HL-60 (cell line): ENCODE measurements at regions not wholly inside any gene's neighbourhood (a gene's known extent, or its start where the extent isn't known, plus 50 kb on each side); places are given as distances from the start of the nearest gene placed in this dataset.

Source experiments
- DNase-seq, 2 experiments: peaks; one replicate each; pipeline ENCODE4 v3.0.0-alpha.2; 2010 to 2020; ENCODE audit warnings: low read depth in 1 of 2, low spot score in 1 of 2
- H3K27ac ChIP-seq: fragments of 250-450 bp; sonication (Bioruptor Pico); replicated peaks from 2 replicates; pipeline ENCODE4 v1.5.1; 2020; ENCODE audit warnings: mild to moderate bottlenecking, moderate library complexity
- H3K27me3 ChIP-seq: fragments of 250-450 bp; sonication (Bioruptor Pico); 2 replicates; pipeline ENCODE4 v1.5.1; 2021; ENCODE audit warnings: mild to moderate bottlenecking, moderate library complexity; ENCODE audit not compliant: insufficient read depth, poor library complexity, severe bottlenecking
- H3K4me3 ChIP-seq: replicated peaks from 2 replicates; pipeline ENCODE4 v1.5.1; 2011; ENCODE audit warnings: mild to moderate bottlenecking, control low read depth, low read length; ENCODE audit not compliant: insufficient read depth
- GABPA ChIP-seq: IDR thresholded peaks from 2 replicates; pipeline ENCODE4 v1.6.1; 2012; ENCODE audit warnings: low read depth
- POLR2AphosphoS5 ChIP-seq: IDR thresholded peaks from 2 replicates; pipeline ENCODE4 v1.6.1; 2012; ENCODE audit warnings: low read depth
- SPI1 ChIP-seq: IDR thresholded peaks from 2 replicates; pipeline ENCODE4 v1.6.1; 2012; ENCODE audit warnings: low read depth, mild to moderate bottlenecking, borderline replicate concordance
- TF ChIP-seq, protein P1 (sequence below): IDR thresholded peaks from 2 replicates; pipeline ENCODE4 v1.6.1; 2012; ENCODE audit warnings: low read depth; ENCODE audit not compliant: insufficient replicate concordance
- TF ChIP-seq, protein P2 (sequence below): IDR thresholded peaks from one replicate; pipeline ENCODE4 v1.5.1; 2011; ENCODE audit warnings: low read length, control low read depth, inconsistent platforms; ENCODE audit not compliant: insufficient read depth

DNA sequence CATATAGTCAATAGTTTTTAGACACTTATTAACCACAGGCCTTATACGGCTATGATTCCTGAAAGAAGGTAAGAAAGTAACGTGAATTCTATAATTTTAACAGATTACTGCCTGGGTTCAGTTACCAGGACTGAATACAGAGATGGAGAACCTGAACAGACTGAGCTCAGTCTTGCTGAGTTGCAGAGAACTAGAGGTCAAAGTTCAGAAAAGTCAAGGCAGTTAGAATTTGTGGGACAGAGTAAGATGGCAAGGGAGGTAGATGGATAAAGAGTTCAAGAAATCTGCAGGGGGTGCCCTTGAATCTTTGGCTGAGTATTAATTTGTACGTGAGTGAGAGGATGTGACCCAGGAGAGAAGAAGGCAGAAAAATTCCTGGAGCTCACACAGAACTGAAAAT lies 320.1 kb upstream of the MAF start:
- H3K27me3 ChIP-seq: no peaks in the 10 kb centered on the region
- DNase-seq: no peak
- no peak overlapping the region for H3K27ac ChIP-seq
- H3K4me3 ChIP-seq: no peak overlapping the region
- no peak for TF ChIP-seq POLR2AphosphoS5
- TF ChIP-seq, protein P1, sequence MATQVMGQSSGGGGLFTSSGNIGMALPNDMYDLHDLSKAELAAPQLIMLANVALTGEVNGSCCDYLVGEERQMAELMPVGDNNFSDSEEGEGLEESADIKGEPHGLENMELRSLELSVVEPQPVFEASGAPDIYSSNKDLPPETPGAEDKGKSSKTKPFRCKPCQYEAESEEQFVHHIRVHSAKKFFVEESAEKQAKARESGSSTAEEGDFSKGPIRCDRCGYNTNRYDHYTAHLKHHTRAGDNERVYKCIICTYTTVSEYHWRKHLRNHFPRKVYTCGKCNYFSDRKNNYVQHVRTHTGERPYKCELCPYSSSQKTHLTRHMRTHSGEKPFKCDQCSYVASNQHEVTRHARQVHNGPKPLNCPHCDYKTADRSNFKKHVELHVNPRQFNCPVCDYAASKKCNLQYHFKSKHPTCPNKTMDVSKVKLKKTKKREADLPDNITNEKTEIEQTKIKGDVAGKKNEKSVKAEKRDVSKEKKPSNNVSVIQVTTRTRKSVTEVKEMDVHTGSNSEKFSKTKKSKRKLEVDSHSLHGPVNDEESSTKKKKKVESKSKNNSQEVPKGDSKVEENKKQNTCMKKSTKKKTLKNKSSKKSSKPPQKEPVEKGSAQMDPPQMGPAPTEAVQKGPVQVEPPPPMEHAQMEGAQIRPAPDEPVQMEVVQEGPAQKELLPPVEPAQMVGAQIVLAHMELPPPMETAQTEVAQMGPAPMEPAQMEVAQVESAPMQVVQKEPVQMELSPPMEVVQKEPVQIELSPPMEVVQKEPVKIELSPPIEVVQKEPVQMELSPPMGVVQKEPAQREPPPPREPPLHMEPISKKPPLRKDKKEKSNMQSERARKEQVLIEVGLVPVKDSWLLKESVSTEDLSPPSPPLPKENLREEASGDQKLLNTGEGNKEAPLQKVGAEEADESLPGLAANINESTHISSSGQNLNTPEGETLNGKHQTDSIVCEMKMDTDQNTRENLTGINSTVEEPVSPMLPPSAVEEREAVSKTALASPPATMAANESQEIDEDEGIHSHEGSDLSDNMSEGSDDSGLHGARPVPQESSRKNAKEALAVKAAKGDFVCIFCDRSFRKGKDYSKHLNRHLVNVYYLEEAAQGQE: no peak
- TF ChIP-seq SPI1: no peak
- TF ChIP-seq, protein P2, sequence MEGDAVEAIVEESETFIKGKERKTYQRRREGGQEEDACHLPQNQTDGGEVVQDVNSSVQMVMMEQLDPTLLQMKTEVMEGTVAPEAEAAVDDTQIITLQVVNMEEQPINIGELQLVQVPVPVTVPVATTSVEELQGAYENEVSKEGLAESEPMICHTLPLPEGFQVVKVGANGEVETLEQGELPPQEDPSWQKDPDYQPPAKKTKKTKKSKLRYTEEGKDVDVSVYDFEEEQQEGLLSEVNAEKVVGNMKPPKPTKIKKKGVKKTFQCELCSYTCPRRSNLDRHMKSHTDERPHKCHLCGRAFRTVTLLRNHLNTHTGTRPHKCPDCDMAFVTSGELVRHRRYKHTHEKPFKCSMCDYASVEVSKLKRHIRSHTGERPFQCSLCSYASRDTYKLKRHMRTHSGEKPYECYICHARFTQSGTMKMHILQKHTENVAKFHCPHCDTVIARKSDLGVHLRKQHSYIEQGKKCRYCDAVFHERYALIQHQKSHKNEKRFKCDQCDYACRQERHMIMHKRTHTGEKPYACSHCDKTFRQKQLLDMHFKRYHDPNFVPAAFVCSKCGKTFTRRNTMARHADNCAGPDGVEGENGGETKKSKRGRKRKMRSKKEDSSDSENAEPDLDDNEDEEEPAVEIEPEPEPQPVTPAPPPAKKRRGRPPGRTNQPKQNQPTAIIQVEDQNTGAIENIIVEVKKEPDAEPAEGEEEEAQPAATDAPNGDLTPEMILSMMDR: no peak
- TF ChIP-seq GABPA: no peak

DNA sequence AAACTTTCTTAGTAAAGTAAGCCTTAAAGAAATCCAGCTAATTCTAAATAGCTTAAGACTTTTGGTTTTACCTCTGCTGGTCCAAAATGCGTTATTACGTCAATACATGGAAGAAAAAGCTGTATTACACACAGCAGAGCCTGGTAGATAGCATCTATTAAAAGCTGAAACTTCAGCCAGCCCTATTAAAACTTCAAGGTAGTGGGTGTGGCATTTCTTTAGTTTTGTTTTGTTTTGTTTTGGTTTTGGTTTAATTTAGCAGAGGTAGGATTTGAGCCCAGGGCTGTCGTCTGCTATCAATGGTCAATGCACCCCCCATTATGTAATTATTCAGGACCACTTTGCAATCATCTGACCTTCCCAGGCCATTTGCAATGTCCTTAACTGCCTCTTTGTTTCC lies 318.4 kb upstream of the MAF start:
- H3K4me3 ChIP-seq: no peak overlapping the region
- no peak overlapping the region for H3K27ac ChIP-seq
- TF ChIP-seq POLR2AphosphoS5: no peak
- DNase-seq: no peak
- no peaks in the 10 kb centered on the region for H3K27me3 ChIP-seq

DNA sequence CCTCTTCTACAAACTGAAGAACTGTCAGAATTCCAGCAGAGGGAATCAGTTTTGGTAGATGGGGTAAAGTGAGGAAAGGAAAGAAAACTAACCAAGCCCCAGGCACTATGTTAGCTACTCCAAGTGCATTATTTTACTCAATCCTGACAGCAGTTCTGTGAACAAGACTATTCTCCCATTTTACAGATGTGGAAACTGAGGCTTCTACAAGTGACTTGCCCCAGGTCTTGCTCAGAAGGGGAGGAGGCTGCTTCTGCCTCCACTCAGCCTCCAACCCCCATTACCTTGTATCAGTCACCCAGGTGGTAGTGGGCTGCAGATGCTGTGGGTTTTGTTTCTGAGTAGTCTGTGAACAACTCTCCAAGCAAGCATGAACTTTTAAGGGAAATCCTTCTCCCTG lies 315.2 kb upstream of the MAF start:
- no peak for DNase-seq
- Histone ChIP-seq H3K27ac (no peak overlapping the region), H3K4me3 (no peak overlapping the region), H3K27me3 (no peaks in the 10 kb centered on the region)
- TF ChIP-seq, protein P1: no peak
- TF ChIP-seq SPI1 (no peak), POLR2AphosphoS5 (no peak), GABPA (no peak)
- TF ChIP-seq, protein P2: no peak

DNA sequence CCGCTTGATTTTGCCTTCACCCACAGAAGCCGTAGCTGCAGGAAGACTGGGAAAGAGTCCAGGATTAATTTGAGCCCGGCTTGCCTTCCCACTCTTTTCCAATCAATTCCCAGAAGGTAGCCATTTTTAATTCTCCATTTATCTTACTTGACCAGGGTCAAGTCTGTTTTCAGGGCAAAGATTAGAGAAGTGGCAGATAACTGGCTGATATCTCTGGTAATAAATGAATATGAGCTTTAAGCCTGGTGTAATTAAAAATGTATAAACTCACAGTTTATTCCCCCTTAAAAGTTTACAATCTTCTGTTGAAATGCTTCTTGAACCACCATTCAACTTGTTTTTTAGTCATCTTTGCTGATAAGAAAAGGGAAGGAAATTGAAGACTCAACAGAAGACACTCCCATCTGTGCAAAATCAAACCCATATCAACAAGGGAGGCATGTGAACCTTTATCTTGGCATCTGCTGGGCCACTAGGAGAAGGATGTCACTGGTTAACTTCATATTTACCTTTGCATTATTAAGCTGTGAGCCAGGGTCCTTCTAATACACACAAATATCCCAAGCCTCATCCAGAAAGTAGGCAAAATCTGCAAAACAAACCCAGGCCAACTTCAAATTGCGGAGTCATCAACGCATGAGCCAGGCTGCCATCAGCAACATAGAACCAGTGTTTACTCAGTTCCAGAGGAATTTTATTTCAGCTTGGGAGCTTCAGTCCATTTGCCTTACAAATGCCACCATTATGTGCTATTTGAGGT lies 314.6 kb upstream of the MAF start:
- Histone ChIP-seq H3K4me3 (no peak overlapping the region), H3K27ac (no peak overlapping the region), H3K27me3 (no peaks in the 10 kb centered on the region)
- TF ChIP-seq, protein P2: no peak
- TF ChIP-seq GABPA: no peak
- DNase-seq: no peak
